ENCODE measurements at regions not wholly inside any gene's neighbourhood (a gene's known extent, or its start where the extent isn't known, plus 50 kb on each side); places are given as distances from the start of the nearest gene placed in this dataset.

DNA sequence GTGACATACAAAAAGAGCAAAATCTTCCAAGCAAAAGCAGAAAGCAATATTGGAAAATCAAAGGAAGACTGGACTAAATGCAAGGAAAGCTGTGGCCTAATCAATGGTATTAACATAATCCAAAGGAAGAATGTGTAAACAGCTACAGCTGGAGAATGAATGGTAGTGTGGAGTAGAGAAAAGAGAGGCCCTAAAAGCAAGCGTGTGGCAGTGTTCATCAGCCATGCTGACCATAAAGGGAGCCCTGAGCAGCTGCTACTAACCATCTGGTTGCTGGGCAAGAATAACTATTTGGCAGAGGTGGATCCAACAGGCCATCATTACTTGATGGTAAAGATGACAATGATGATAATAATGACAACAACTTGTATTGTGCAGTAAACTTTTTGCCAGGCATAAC lies 148.5 kb upstream of the BEND6 start:
- no peak overlapping the region for H3K4me3 Mint-ChIP-seq
- Histone ChIP-seq H2BK12ac (ENCODE audit: insufficient read length, low read depth, low read length) (no peak overlapping the region), H3K9ac (ENCODE audit: extremely low read depth, insufficient read length, low read length) (no peak overlapping the region), H4K20me1 (ENCODE audit: control insufficient read depth, insufficient read depth, insufficient read length) (no peaks in the 10 kb centered on the region), H2AK5ac (ENCODE audit: insufficient read length, low read length) (no peak overlapping the region), H3K4me2 (ENCODE audit: insufficient read depth, insufficient read length, low read length) (no peak overlapping the region), H3K56ac (ENCODE audit: insufficient read length, low read depth, low read length) (no peak overlapping the region), H3K23me2 (ENCODE audit: insufficient read length, low read depth, low read length, poor library complexity, severe bottlenecking) (no peaks in the 10 kb centered on the region), H3K4me1 (ENCODE audit: insufficient read depth, low read length) (peaks cover 3% of the 10 kb centered on the region; the same call in 1 of the 2 replicates), H3K23ac (ENCODE audit: insufficient read length, low read depth, low read length) (no peak overlapping the region), H3K27me3 (ENCODE audit: insufficient read depth, low read length) (no peaks in the 10 kb centered on the region), H2BK120ac (ENCODE audit: low read depth, low read length, poor library complexity, severe bottlenecking) (no peak overlapping the region), H2AFZ (ENCODE audit: low read length) (no peak overlapping the region), H4K8ac (replicated peaks; ENCODE audit: insufficient read length, low read depth, low read length) (no peak overlapping the region), H2BK5ac (ENCODE audit: insufficient read length, low read length) (no peak overlapping the region), H3K79me1 (ENCODE audit: insufficient read depth, low read depth, low read length, poor library complexity, severe bottlenecking) (no peaks in the 10 kb centered on the region), H3K18ac (ENCODE audit: insufficient read length, low read depth, low read length) (no peak overlapping the region), H4K5ac (ENCODE audit: insufficient read length, low read depth, low read length) (no peak overlapping the region), H3K9me3 (ENCODE audit: control insufficient read depth, low read depth, low read length) (no peaks in the 10 kb centered on the region), H3K27ac (ENCODE audit: insufficient read length, low read depth, low read length) (no peak overlapping the region), H3T11ph (ENCODE audit: low read length) (no peak overlapping the region), H2BK15ac (ENCODE audit: low read depth, low read length) (no peak overlapping the region), H3K4ac (ENCODE audit: low read depth, low read length) (no peak overlapping the region), H3K79me2 (ENCODE audit: insufficient read depth, low read length) (peaks cover 16% of the 10 kb centered on the region; the same call in 1 of the 2 replicates), H2BK20ac (ENCODE audit: low read depth, low read length, poor library complexity, severe bottlenecking) (no peak overlapping the region), H4K91ac (ENCODE audit: insufficient read length, low read depth, low read length) (no peak overlapping the region), H3K14ac (ENCODE audit: insufficient read depth, low read length) (no peak overlapping the region)
- no peak for DNase-seq
- H3K9me3 Mint-ChIP-seq: no peaks in the 10 kb centered on the region
- TF ChIP-seq, protein P1, sequence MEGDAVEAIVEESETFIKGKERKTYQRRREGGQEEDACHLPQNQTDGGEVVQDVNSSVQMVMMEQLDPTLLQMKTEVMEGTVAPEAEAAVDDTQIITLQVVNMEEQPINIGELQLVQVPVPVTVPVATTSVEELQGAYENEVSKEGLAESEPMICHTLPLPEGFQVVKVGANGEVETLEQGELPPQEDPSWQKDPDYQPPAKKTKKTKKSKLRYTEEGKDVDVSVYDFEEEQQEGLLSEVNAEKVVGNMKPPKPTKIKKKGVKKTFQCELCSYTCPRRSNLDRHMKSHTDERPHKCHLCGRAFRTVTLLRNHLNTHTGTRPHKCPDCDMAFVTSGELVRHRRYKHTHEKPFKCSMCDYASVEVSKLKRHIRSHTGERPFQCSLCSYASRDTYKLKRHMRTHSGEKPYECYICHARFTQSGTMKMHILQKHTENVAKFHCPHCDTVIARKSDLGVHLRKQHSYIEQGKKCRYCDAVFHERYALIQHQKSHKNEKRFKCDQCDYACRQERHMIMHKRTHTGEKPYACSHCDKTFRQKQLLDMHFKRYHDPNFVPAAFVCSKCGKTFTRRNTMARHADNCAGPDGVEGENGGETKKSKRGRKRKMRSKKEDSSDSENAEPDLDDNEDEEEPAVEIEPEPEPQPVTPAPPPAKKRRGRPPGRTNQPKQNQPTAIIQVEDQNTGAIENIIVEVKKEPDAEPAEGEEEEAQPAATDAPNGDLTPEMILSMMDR (conservative IDR thresholded peaks at IDR 0.05): no peak
- H3K36me3 Mint-ChIP-seq (ENCODE audit: insufficient read depth in 1 of 3, low read depth in 3 of 3): no peaks in the 10 kb centered on the region; a peak in 1 of 7 replicates
- no CpG with 5 or more reads among the region's 1 CpG for WGBS (ENCODE audit: extremely low coverage, insufficient read length, low lambda C conversion rate)
- peak overlapping the region in 2 of 3 experiments; percentile 1 to 61; a peak in 3 of 7 replicates for H3K27ac Mint-ChIP-seq
- no peaks in the 10 kb centered on the region for H3K27me3 Mint-ChIP-seq (ENCODE audit: low read depth)
- H3K4me1 Mint-ChIP-seq: peaks cover 58 to 61% of the 10 kb centered on the region in 2 experiments
